RWPE1 (cell line): ENCODE measurements at regions not wholly inside any gene's neighbourhood (a gene's known extent, or its start where the extent isn't known, plus 50 kb on each side); places are given as distances from the start of the nearest gene placed in this dataset.

Experiments used
- CTCF ChIA-PET: fragments of 350-600 bp; sonication (Branson Sonifier 250); formaldehyde crosslinking; extraction: SDS; loops from one replicate; lab custom pipeline; 2021; lab: Yijun Ruan, JAX
- POLR2A ChIA-PET: fragments of 400-600 bp; formaldehyde crosslinking; extraction: SDS; loops from one replicate; lab custom pipeline; 2020; ENCODE audit warnings: antibody characterized with exemption; ENCODE audit not compliant: low non-redundant PET; lab: Yijun Ruan, JAX
- DNase-seq: peaks from one replicate; pipeline ENCODE4 v3.0.0; 2012; ENCODE audit warnings: low spot score
- H3K27ac ChIP-seq: fragments of 450-650 bp; 2 replicates; pipeline ENCODE4 v1.5.1; 2017
- CTCF ChIP-seq: fragments of 450-650 bp; conservative IDR thresholded peaks from 2 replicates; pipeline ENCODE4 v1.5.1; 2017; ENCODE audit warnings: low read depth, mild to moderate bottlenecking

- TF ChIP-seq CTCF: no peak
- H3K27ac ChIP-seq: no peak overlapping the region
- ChIA-PET CTCF (no interaction called here), POLR2A (no interaction called here)
- no peak for DNase-seq
Observed at GRCh38 chr2:136221026-136221425, 103.1 kb upstream of the CXCR4 start.

- CTCF ChIA-PET: no interaction called here
- POLR2A ChIA-PET: no interaction called here
- no peak for TF ChIP-seq CTCF
- no peak for DNase-seq
- H3K27ac ChIP-seq: no peak overlapping the region
Observed at GRCh38 chr2:136219963-136220362, 102.0 kb upstream of the CXCR4 start.

- TF ChIP-seq CTCF: no peak
- no peak overlapping the region for H3K27ac ChIP-seq
- POLR2A ChIA-PET: no interaction called here
- DNase-seq: no peak
- CTCF ChIA-PET: no interaction called here
Observed at GRCh38 chr2:136219341-136219740, 101.4 kb upstream of the CXCR4 start.

GRCh38 chr2:136217996-136218395 is 100.0 kb upstream of the CXCR4 start:
- POLR2A ChIA-PET: no interaction called here
- CTCF ChIA-PET: no interaction called here
- no peak for TF ChIP-seq CTCF
- no peak for DNase-seq
- H3K27ac ChIP-seq: no peak overlapping the region

GRCh38 chr2:136215908-136216472 is 98.0 kb upstream of the CXCR4 start:
- no peak for TF ChIP-seq CTCF
- H3K27ac ChIP-seq: no peak overlapping the region
- DNase-seq: no peak
- CTCF ChIA-PET: no interaction called here
- POLR2A ChIA-PET: no interaction called here

GRCh38 chr2:136215449-136215848 is 97.5 kb upstream of the CXCR4 start:
- H3K27ac ChIP-seq: no peak overlapping the region
- ChIA-PET CTCF (no interaction called here), POLR2A (no interaction called here)
- DNase-seq: no peak
- TF ChIP-seq CTCF: no peak
